HG02588 (cell line): ENCODE measurements at regions not wholly inside any gene's neighbourhood (a gene's known extent, or its start where the extent isn't known, plus 50 kb on each side); places are given as distances from the start of the nearest gene placed in this dataset.

Source experiments
- ATAC-seq: cut with Tn5 transposase; IDR thresholded peaks from one replicate; pipeline ENCODE4 v1.9.1; 2021; ENCODE audit warnings: mild to moderate bottlenecking, moderate library complexity; ENCODE audit not compliant: unreplicated experiment

DNA sequence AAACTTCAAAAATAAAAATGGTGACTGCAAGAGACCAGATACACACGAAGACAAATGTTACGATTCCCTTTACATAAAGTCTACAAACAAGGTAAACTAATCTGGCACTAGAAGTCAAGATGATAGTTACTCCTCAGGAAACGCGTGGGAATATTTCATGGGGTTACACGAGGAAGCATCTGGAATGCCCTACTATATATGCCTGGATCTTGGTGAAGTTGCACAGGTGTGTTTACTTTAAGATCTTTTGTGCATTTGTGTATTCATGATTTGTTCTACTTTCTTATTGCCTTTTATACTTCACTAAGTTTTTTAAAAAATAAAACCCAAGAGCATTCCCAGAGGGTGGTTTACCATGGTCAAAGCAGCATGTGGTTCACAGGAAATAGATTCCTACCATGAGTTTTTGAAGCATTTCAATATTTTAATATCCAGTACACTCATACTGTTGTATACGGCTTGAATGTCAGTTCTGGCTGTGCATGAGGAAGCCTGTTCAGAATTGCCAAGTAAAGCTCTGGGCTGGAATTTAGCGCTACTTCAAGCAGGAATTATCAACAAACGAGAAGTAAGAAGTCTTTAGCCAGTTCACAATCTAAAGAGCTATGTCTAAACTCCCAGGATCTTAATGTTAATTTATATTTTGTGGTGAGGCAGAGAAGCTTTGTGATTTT, 239.8 kb upstream of the KLHL1 start:
- no peak for ATAC-seq

DNA sequence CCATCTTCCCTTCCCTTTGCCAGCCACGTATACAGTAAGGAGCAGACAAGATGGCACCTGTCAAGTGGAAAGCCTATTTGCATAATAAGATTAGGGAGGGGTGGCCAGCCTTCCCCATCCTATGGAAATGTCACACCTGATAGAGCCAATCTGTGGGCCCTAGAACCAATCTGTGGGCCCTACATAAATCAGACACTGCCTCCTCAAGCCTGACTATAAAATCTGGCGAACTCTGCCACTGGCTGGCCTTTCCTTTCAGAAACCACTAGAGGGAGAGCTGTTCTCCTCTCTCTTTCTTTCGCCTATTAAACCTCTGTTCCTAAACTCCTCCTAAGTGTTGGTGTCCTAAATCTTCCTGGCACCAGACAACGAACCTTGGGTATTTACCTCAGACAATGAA, 231.5 kb upstream of the KLHL1 start:
- no peak for ATAC-seq

GRCh38 chr13:70338609-70339008, 230.4 kb upstream of the KLHL1 start:
- ATAC-seq: no peak

DNA sequence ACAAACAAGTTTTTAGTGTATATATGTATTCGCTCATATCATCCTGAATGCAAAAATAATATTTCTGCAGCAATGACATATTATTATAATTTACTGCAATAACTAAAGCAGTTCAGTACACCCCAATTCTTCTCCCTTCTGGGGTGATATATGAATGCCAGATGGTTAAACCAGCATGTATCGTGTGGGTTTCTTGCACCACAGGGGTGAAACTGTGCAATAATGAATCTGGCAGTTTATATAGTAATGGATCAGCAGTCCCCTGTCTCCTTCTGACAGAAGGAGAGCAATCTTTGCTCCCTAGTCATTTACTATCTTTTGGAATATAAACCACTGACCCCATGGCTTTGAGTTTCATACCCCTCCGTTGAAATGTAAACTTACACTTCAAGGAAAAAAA, 228.6 kb upstream of the KLHL1 start:
- no peak for ATAC-seq

DNA sequence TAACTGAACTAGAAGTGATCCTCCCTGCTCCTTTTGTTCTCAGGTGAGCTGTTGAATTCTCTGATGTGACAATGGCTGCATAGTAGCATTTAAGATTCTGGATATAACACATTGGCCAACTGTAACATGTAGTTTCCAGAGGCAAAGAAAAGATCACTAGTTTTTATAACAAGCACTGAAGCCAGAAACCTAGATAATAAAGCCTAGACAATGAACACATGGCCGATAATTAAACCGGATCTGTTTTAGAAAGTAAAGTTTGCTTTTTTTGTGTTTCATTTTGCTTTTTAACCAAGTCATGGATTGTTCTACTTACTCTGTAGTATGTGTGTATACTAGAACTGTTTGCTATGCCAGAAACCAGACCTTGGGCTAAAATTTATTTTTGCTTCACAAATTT, 225.5 kb upstream of the KLHL1 start:
- ATAC-seq: no peak

- ATAC-seq: no peak
Observed at GRCh38 chr13:70330697-70331361, 222.6 kb upstream of the KLHL1 start.

DNA sequence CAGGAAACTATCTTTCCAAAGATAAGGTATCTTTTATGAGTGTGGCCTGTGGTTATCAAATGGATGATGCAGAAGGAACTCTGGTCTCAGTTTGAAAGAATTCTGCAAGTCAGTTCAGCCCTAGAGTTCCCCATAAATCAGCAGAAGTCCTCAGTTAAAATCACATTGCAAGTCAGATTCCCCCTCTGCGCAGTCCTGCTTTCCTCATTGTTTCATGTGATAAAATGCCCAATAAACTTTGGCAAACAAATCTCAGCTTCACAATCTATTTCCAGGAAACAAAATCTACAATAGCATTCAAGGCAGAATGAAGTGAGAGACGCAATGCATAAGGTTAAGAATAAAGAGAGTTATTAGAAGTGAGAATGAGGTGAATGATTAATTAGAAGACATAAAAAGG, 216.3 kb upstream of the KLHL1 start:
- no peak for ATAC-seq

DNA sequence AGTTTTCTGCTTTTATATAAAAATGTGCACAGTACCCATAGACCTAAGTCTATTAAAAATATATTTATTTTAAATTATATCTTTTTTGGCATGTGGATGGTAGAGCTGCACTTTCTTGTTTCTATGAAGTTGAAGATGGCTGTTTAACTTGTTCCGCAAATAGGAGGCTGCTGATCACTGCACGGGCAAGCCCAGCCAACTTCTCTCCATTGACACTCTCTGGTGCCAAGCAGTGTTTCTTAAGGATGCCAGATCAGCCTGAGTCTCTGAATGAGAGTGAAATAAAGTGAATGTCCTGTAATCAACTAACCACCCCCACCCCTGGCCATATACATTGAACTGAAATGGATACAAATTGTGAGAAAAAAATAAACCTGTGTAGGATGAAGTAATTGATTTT, 202.9 kb upstream of the KLHL1 start:
- ATAC-seq: no peak

DNA sequence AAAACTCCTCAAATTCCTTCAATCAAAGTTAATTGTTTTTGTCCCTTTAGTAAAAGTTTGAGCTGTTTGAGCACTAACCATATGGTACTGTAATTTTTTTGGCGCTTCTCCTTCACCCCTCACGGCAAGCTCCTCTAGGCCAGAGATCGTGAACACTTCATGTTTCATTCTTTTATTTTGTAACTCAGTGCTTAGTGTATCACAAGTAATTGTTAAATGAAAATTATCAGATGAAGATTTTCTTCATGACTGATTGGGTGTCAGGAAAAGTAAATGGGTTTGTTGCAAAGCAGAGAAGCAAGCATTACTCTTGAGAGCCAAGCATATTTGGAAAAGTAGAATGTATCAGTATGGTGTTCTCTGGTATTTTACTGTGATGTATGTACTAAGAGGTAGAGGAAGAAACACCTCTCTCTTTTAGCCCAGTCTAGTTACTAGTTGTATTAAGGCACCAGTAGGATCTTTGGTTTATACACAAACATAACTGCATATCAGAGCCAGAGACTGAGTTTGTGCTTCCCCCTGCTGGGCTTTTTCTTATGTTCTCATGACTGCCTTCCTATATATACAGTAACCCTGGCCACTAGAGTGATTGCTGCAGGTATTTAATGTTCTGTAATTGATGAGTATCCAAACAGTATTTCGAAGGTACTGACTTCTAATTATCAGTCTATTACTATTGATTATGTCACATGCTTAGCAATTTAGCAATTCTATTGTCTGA, 202.3 kb upstream of the KLHL1 start:
- no peak for ATAC-seq

DNA sequence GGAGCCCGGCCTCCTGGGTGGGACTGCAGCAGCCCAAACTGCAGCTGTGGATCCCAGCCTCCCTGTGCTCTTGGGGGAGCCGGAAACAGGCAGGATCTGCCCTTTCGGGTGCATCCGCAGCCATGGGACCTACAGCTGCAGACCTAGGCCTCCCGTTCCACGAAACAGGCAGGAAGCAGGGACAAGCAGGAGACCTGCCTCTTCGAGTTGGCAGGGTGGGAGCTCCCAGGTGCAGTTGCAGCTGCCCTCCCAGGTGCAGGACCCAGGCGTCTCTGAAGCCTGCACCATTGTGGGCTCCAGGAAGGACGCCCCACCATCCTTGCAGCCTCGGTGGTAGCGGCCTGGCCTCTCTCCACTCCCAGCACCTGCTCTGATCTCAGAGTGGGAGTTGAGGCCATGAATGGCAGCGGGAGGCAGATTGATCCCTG, 189.0 kb upstream of the KLHL1 start:
- ATAC-seq: no peak

DNA sequence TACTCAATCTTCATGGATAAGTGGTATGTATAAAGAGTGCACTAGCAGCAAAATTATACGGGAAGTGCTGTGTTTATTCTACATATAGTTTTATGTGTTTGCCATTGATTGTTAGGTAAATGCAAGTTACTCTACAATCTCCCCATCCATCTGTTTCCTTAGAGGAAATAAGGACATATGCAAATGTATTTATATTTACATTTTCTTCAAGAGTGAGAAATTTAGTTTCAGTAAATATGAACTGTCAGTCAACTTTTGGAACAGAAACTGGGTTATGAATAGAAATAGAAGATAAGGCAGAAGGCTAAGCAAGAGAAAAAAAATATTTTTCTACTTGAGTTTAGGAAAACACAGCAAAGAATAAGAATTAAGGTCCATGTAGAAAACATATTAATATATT, 176.1 kb upstream of the KLHL1 start:
- ATAC-seq: no peak

GRCh38 chr13:70275841-70276240, 167.6 kb upstream of the KLHL1 start:
- ATAC-seq: no peak

DNA sequence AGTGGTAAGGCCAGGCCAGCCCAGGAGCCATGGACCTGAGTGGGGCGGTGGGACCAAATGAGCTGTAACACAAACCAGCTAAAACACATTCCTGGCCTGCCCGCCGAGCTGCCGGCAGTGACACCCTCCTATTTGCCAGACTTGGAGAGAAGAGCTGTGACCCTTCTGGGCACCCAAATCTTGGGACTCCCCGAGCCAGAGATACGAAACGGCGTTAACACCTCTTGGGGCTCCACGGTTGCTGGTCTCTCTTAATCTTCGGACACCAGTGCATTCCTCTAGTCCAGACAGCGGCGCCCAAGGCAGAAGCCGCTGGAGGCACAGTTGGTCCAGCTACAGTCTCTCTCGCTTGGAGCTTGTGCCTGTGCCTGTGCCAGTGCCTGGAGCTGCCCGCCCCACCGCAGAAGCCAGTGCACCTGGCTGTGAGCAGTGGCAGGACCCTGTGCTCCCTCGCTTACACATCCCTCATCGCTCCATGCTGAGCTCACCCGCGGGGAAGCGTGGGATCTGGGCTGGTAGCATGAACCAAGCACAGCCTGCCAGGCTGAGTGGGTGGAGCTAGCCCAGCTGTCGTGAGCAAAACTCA, 147.2 kb upstream of the KLHL1 start:
- ATAC-seq: no peak

DNA sequence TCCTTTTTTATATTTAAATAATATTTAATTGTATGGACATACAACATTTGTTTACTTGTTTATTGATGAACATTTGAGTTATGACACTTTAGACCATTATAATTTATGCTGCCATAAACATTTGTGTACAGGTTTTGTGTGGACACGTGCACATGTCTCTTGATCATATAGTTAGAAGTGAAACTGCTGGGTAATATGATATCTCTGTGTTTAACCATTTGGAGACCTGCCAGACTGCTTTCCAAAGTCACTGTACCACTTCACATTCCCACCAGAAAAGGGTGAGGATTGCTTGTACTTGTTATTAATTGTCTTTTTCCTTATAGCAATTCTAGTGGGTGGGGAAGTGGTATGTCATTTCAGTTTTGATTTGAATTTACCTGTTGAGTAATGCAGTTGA, 145.6 kb upstream of the KLHL1 start:
- no peak for ATAC-seq

GRCh38 chr13:70253411-70253810, 145.2 kb upstream of the KLHL1 start:
- no peak for ATAC-seq

DNA sequence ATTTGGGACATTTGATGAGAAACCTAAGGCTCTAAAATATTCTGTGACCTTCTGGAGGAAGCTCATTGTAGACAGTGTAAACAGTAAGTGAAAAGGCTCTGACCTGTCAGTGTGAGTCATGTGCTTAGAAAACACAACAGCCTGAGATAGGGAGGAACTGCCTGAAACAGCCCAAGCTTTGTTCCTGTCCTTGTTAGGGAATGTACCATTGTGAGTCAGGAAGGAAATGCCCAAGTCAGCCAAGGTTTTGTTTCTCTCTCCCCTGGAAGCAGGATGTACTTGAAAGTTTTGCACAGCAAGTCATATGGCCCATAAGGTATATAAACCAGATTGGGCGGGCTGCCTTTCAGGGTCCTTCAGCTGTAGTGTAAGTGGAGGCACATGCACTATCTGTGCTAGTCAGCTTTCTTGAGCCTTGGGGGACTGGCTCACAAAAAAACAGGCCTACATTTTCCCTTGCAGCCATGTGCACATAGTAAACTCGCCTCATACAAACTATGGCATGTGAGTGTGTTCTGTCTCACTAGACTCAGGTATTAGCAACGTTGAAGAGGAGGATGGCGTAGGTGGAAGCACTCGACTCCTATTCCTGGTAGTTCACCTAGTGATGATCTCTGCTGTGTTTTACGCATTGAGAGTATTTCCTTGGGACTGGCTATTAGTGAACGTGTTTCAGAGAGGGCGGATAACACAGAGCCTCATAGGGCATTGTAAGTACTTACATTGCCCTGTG, 141.2 kb upstream of the KLHL1 start:
- no peak for ATAC-seq

DNA sequence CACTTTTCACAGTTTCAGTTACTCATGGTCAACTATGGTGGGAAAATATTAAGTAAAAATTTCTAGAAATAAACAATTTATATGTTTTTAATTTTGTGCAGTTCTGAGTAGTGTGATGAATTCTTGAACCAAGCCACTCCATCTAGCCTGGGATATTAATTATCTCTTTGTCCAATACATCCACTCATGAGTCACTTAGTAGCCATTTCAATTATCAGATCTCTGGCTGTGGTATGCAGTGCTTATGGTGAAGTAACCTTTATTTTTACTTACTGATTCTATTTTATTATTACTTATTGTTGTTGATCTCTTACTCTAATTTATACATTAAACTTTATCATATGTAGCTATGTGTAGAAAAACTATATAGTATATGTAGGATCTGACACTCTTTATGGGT, 128.9 kb upstream of the KLHL1 start:
- no peak for ATAC-seq

DNA sequence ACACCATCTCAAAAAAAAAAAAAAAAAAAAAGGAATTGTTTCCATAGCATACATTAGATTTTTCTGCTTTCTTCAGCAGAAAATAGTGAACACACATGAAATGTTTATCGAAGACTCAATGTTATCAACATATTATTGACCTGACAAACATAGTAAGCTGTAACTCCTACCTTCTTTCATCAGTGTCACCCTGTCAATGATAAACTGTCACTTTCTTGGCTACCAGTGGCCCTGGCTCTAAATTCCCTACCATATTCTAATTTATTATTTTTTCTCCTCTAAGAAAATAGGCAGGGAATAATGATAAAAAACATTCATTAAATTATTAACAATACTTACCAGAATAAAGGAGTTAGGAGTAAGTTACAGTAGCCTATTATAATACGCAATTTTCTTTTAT, 127.3 kb upstream of the KLHL1 start:
- no peak for ATAC-seq

DNA sequence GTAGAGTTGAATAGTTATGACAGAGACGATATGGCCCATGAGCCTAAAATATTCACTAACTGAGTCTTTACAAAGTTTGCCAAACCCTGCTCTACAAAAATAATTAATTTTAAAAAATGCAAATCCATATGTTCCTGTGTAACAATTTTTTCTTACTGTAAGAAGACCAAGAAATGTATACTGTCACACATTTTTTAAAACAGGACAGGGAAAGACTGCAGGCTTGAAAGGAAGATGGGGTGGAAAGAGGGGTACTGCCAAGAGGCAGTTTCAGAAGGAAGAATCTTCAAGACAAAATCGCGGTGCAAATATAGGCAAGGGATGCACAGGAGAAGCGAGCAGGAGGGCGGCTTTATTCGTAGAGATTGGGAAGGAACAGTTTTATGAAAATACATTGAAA, 115.7 kb upstream of the KLHL1 start:
- ATAC-seq: no peak

DNA sequence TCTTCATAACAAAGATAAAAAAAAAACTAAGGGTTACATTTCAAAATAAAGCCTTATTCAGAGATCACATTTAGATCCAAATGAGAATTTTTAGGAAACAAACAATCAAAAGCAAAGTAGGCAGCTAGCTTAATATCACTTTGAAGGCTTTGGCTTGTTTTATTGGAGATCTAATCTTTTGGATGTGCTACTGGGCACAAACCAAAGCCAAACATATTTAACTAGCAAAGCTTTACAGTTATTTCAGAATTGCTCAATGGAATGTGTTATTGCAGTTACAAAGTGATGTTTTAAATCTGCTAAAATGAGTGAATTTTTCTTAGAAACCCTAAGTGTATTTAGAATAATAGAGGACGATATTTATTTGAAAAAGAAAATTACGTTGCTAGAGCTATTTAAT, 114.7 kb upstream of the KLHL1 start:
- no peak for ATAC-seq

- no peak for ATAC-seq
Observed at GRCh38 chr13:70218618-70219017, 110.4 kb upstream of the KLHL1 start.
